ENCODE measurements at regions not wholly inside any gene's neighbourhood (a gene's known extent, or its start where the extent isn't known, plus 50 kb on each side); places are given as distances from the start of the nearest gene placed in this dataset.

- no peak for DNase-seq (ENCODE audit: low read depth)
- no peak for TF ChIP-seq CTCF (IDR thresholded peaks at IDR 0.05; ENCODE audit: insufficient read depth, low read length)
- H3K4me3 ChIP-seq (ENCODE audit: low read depth, low read length) = no peak overlapping the region
Observed at GRCh38 chr6:40015530-40015929, 81.3 kb upstream of the MOCS1 start.

- no peak for DNase-seq (ENCODE audit: low read depth)
- H3K4me3 ChIP-seq (ENCODE audit: low read depth, low read length) = no peak overlapping the region
- TF ChIP-seq CTCF (IDR thresholded peaks at IDR 0.05; ENCODE audit: insufficient read depth, low read length) = no peak
Observed at GRCh38 chr6:40011844-40012243, 77.6 kb upstream of the MOCS1 start.

GRCh38 chr6:40000964-40001515 is 66.8 kb upstream of the MOCS1 start:
- DNase-seq (ENCODE audit: low read depth) = no peak
- H3K4me3 ChIP-seq (ENCODE audit: low read depth, low read length) = no peak overlapping the region
- TF ChIP-seq CTCF (IDR thresholded peaks at IDR 0.05; ENCODE audit: insufficient read depth, low read length) = no peak

GRCh38 chr6:39999006-39999867 is 65.0 kb upstream of the MOCS1 start:
- no peak for TF ChIP-seq CTCF (IDR thresholded peaks at IDR 0.05; ENCODE audit: insufficient read depth, low read length)
- no peak overlapping the region for H3K4me3 ChIP-seq (ENCODE audit: low read depth, low read length)
- no peak for DNase-seq (ENCODE audit: low read depth)

GRCh38 chr6:39998126-39998525 is 63.9 kb upstream of the MOCS1 start:
- TF ChIP-seq CTCF (IDR thresholded peaks at IDR 0.05; ENCODE audit: insufficient read depth, low read length) = no peak
- DNase-seq (ENCODE audit: low read depth) = no peak
- H3K4me3 ChIP-seq (ENCODE audit: low read depth, low read length) = no peak overlapping the region

- H3K4me3 ChIP-seq (ENCODE audit: low read depth, low read length) = no peak overlapping the region
- TF ChIP-seq CTCF (IDR thresholded peaks at IDR 0.05; ENCODE audit: insufficient read depth, low read length) = no peak
- no peak for DNase-seq (ENCODE audit: low read depth)
Observed at GRCh38 chr6:39997101-39997635, 62.9 kb upstream of the MOCS1 start.

Data from fibroblast of the aortic adventitia (primary cell).